MM.1S (cell line): ENCODE measurements at regions not wholly inside any gene's neighbourhood (a gene's known extent, or its start where the extent isn't known, plus 50 kb on each side); places are given as distances from the start of the nearest gene placed in this dataset.

ENCODE experiments used
- DNase-seq: peaks from one replicate; pipeline ENCODE4 v3.0.0-alpha.2; 2015
- H2AFZ ChIP-seq: fragments of 300-600 bp; sonication (generic); 2 replicates; pipeline ENCODE4 v1.6.0; 2016; ENCODE audit warnings: antibody characterized with exemption, low read length
- H3F3A ChIP-seq: fragments of 300-600 bp; sonication (generic); 2 replicates; pipeline ENCODE4 v1.6.1; 2016; ENCODE audit warnings: mild to moderate bottlenecking, antibody characterized with exemption, low read length, moderate library complexity, mixed read lengths; ENCODE audit not compliant: insufficient read depth
- H3K27ac ChIP-seq: fragments of 300-600 bp; sonication (generic); 2 replicates; pipeline ENCODE4 v1.5.1; 2016; ENCODE audit warnings: mild to moderate bottlenecking, low read length
- H3K27me3 ChIP-seq: fragments of 300-600 bp; sonication (generic); replicated peaks from 2 replicates; pipeline ENCODE4 v1.6.0; 2016; ENCODE audit warnings: low read length; ENCODE audit not compliant: insufficient read depth
- H3K36me3 ChIP-seq: fragments of 300-600 bp; sonication (generic); replicated peaks from 2 replicates; pipeline ENCODE4 v1.6.1; 2016; ENCODE audit warnings: mild to moderate bottlenecking, low read length, mixed read lengths; ENCODE audit not compliant: insufficient read depth
- H3K4me1 ChIP-seq: fragments of 300-600 bp; sonication (generic); 2 replicates; pipeline ENCODE4 v1.6.1; 2016; ENCODE audit warnings: low read length, mixed read lengths
- H3K4me2 ChIP-seq: fragments of 300-600 bp; sonication (generic); 2 replicates; pipeline ENCODE4 v1.6.0; 2016; ENCODE audit warnings: low read depth, low read length
- H3K4me3 ChIP-seq: fragments of 300-600 bp; sonication (generic); 2 replicates; pipeline ENCODE4 v1.5.1; 2016; ENCODE audit warnings: low read length, mixed read lengths
- H3K79me2 ChIP-seq: fragments of 300-600 bp; sonication (generic); 2 replicates; pipeline ENCODE4 v1.6.1; 2016; ENCODE audit warnings: mixed run types, low read length, mixed read lengths
- H3K9ac ChIP-seq: fragments of 300-600 bp; sonication (generic); 2 replicates; pipeline ENCODE4 v1.6.1; 2016; ENCODE audit warnings: low read length, mixed read lengths
- H3K9me2 ChIP-seq: fragments of 300-600 bp; sonication (generic); replicated peaks from 2 replicates; pipeline ENCODE4 v1.6.1; 2016; ENCODE audit warnings: mild to moderate bottlenecking, low read length, mixed read lengths; ENCODE audit not compliant: insufficient read depth
- H3K9me3 ChIP-seq: fragments of 300-600 bp; sonication (generic); replicated peaks from 2 replicates; pipeline ENCODE4 v1.6.1; 2016; ENCODE audit warnings: mild to moderate bottlenecking, low read length, mixed read lengths; ENCODE audit not compliant: insufficient read depth
- H4K20me1 ChIP-seq: fragments of 300-600 bp; sonication (generic); 2 replicates; pipeline ENCODE4 v1.6.1; 2016; ENCODE audit warnings: mild to moderate bottlenecking, low read length, moderate library complexity, mixed read lengths; ENCODE audit not compliant: insufficient read depth
- EZH2 ChIP-seq: fragments of 300-600 bp; sonication (generic); optimal IDR thresholded peaks from 2 replicates; pipeline ENCODE3; 2017; ENCODE audit warnings: low read depth, mild to moderate bottlenecking, antibody characterized with exemption, low read length, mixed read lengths
- EZH2phosphoT487 ChIP-seq: fragments of 300-600 bp; sonication (generic); IDR thresholded peaks from 2 replicates; pipeline ENCODE4 v1.6.1; 2018; ENCODE audit warnings: antibody characterized with exemption, low read length
- TF ChIP-seq, protein P1 (sequence below): fragments of 300-600 bp; sonication (generic); IDR thresholded peaks from 2 replicates; pipeline ENCODE4 v1.5.1; 2016; ENCODE audit warnings: antibody characterized with exemption, low read length, mixed read lengths

GRCh38 chr14:26933431-26933830 is 335.6 kb upstream of the NOVA1 start:
- Histone ChIP-seq H3K4me1 (no peaks in the 10 kb centered on the region), H3K4me2 (no peak overlapping the region), H4K20me1 (no peaks in the 10 kb centered on the region), H3K79me2 (no peaks in the 10 kb centered on the region), H2AFZ (no peak overlapping the region), H3K36me3 (no peaks in the 10 kb centered on the region), H3K4me3 (no peak overlapping the region), H3K9ac (no peak overlapping the region), H3K9me3 (no peaks in the 10 kb centered on the region), H3K27me3 (no peaks in the 10 kb centered on the region), H3F3A (no peaks in the 10 kb centered on the region), H3K9me2 (no peaks in the 10 kb centered on the region), H3K27ac (no peak overlapping the region)
- no peak for DNase-seq
- TF ChIP-seq, protein P1, sequence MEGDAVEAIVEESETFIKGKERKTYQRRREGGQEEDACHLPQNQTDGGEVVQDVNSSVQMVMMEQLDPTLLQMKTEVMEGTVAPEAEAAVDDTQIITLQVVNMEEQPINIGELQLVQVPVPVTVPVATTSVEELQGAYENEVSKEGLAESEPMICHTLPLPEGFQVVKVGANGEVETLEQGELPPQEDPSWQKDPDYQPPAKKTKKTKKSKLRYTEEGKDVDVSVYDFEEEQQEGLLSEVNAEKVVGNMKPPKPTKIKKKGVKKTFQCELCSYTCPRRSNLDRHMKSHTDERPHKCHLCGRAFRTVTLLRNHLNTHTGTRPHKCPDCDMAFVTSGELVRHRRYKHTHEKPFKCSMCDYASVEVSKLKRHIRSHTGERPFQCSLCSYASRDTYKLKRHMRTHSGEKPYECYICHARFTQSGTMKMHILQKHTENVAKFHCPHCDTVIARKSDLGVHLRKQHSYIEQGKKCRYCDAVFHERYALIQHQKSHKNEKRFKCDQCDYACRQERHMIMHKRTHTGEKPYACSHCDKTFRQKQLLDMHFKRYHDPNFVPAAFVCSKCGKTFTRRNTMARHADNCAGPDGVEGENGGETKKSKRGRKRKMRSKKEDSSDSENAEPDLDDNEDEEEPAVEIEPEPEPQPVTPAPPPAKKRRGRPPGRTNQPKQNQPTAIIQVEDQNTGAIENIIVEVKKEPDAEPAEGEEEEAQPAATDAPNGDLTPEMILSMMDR = no peak
- TF ChIP-seq EZH2 (no peak), EZH2phosphoT487 (no peak)

GRCh38 chr14:26934151-26934550 is 336.3 kb upstream of the NOVA1 start:
- no peaks in the 10 kb centered on the region for H3K27me3 ChIP-seq
- H3K4me1 ChIP-seq = no peaks in the 10 kb centered on the region
- no peaks in the 10 kb centered on the region for H3K9me3 ChIP-seq
- no peak overlapping the region for H3K4me3 ChIP-seq
- H4K20me1 ChIP-seq = no peaks in the 10 kb centered on the region
- H3K79me2 ChIP-seq = no peaks in the 10 kb centered on the region
- no peak overlapping the region for H2AFZ ChIP-seq
- H3K9ac ChIP-seq = no peak overlapping the region
- H3K4me2 ChIP-seq = no peak overlapping the region
- TF ChIP-seq EZH2phosphoT487 = no peak
- no peak for TF ChIP-seq EZH2
- TF ChIP-seq, protein P1 = no peak
- no peak for DNase-seq
- no peaks in the 10 kb centered on the region for H3K9me2 ChIP-seq
- no peaks in the 10 kb centered on the region for H3K36me3 ChIP-seq
- no peaks in the 10 kb centered on the region for H3F3A ChIP-seq
- no peak overlapping the region for H3K27ac ChIP-seq

- H3K4me1 ChIP-seq = no peaks in the 10 kb centered on the region
- no peaks in the 10 kb centered on the region for H3F3A ChIP-seq
- no peaks in the 10 kb centered on the region for H3K36me3 ChIP-seq
- TF ChIP-seq EZH2 = no peak
- no peak overlapping the region for H2AFZ ChIP-seq
- no peaks in the 10 kb centered on the region for H3K9me3 ChIP-seq
- no peak for DNase-seq
- H3K27me3 ChIP-seq = no peaks in the 10 kb centered on the region
- no peak overlapping the region for H3K4me2 ChIP-seq
- H3K9ac ChIP-seq = no peak overlapping the region
- no peaks in the 10 kb centered on the region for H3K9me2 ChIP-seq
- no peaks in the 10 kb centered on the region for H3K79me2 ChIP-seq
- H3K4me3 ChIP-seq = no peak overlapping the region
- H4K20me1 ChIP-seq = no peaks in the 10 kb centered on the region
- no peak overlapping the region for H3K27ac ChIP-seq
Measured at GRCh38 chr14:26935733-26936132, 337.9 kb upstream of the NOVA1 start.

GRCh38 chr14:26938054-26938453 is 340.2 kb upstream of the NOVA1 start:
- no peaks in the 10 kb centered on the region for H3K36me3 ChIP-seq
- H3K4me2 ChIP-seq = no peak overlapping the region
- H3K79me2 ChIP-seq = no peaks in the 10 kb centered on the region
- no peaks in the 10 kb centered on the region for H3K27me3 ChIP-seq
- no peaks in the 10 kb centered on the region for H3K9me2 ChIP-seq
- H3K9ac ChIP-seq = no peak overlapping the region
- no peak for DNase-seq
- TF ChIP-seq, protein P1 = no peak
- TF ChIP-seq EZH2 = no peak
- H3K4me3 ChIP-seq = no peak overlapping the region
- no peaks in the 10 kb centered on the region for H4K20me1 ChIP-seq
- H2AFZ ChIP-seq = no peak overlapping the region
- H3F3A ChIP-seq = no peaks in the 10 kb centered on the region
- H3K4me1 ChIP-seq = no peaks in the 10 kb centered on the region
- no peaks in the 10 kb centered on the region for H3K9me3 ChIP-seq
- H3K27ac ChIP-seq = no peak overlapping the region
